ENCODE measurements at regions not wholly inside any gene's neighbourhood (a gene's known extent, or its start where the extent isn't known, plus 50 kb on each side); places are given as distances from the start of the nearest gene placed in this dataset.
"Not testable (repeated sequence)": the region's sequence is repeated elsewhere in the genome, so short reads cannot be mapped to it uniquely, and the experiment has no call there.

DNA sequence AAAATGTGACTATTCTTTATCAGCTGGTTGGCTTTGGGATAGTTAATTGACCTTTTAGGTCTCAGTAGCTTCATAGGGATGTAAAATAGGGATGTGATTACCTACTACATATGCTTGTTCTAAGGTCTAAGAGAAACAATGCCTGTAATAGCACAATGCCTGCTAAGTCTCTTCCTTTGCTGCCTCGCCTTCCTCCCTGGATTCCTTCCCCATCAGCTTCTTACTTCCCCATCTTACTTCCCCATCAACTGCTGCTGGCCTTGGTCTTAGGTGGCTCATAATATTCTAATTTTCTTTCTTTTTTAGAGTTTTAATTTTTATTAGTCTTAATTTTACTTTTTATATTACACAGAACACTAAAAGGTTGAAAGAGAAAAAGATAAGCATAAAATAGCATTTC is 59.2 kb upstream of the GOT2 start:
- no peak for DNase-seq (ENCODE audit: low read depth)

- DNase-seq (ENCODE audit: low read depth): no peak
Observed at GRCh38 chr16:58792188-58792587, 58.1 kb upstream of the GOT2 start.

DNA sequence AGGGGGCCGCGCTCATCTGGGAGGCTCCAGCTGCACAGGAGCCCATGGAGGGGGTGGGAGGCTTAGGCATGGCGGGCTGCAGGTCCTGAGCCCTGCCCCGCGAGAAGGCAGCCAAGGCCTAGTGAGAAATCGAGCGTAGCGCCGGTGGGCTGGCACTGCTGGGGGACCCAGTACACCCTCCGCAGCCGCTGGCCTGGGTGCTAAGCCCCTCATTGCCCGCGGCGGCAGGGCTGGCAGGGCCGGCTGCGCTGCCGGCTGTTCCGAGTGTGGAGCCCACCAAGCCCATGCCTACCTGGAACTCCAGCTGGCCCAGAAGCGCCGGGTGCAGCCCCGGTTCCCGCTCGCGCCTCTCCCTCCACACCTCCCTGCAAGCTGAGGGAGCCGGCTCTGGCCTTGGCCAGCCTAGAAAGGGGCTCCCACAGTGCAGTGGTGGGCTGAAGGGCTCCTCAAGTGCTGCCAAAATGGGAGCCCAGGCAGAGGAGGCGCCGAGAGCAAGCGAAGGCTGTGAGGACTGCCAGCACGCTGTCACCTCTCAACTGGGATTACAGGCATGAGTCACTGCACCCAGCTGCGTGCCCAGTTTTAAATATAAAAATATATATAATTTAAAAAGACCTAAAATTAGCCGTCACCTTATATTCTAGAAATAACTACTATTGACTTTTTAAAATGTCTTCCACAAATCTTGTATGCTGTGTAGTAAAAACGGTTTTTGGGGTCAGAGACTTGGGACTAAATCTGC is 56.9 kb upstream of the GOT2 start:
- not testable (repeated sequence) for DNase-seq (ENCODE audit: low read depth)

DNA sequence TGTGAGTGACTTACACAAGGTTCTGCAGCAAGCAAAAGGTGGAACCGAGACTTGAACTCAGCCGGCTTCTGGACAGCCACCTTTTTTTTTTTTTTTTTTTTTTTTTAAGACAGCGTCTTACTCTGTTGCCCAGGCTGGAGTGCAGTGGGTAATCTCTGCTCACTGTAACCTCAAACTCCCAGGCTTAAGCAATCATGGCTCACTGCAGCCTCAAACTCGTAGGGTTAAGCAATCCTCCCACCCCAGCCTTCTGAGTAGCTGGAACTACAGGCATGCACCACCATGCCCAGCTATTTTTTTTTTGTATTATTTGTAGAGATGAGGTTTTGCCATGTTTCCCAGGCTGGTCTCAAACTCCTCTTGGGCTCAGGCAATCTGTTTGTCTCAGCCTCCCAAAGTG is 55.2 kb upstream of the GOT2 start:
- DNase-seq (ENCODE audit: low read depth): no peak

Measured in myocyte (in vitro differentiated cells).